GM21515 (cell line): ENCODE measurements at regions not wholly inside any gene's neighbourhood (a gene's known extent, or its start where the extent isn't known, plus 50 kb on each side); places are given as distances from the start of the nearest gene placed in this dataset.

ENCODE experiments used
- ATAC-seq: cut with Tn5 transposase; IDR thresholded peaks from one replicate; pipeline ENCODE4 v1.9.1; 2021; ENCODE audit not compliant: unreplicated experiment

DNA sequence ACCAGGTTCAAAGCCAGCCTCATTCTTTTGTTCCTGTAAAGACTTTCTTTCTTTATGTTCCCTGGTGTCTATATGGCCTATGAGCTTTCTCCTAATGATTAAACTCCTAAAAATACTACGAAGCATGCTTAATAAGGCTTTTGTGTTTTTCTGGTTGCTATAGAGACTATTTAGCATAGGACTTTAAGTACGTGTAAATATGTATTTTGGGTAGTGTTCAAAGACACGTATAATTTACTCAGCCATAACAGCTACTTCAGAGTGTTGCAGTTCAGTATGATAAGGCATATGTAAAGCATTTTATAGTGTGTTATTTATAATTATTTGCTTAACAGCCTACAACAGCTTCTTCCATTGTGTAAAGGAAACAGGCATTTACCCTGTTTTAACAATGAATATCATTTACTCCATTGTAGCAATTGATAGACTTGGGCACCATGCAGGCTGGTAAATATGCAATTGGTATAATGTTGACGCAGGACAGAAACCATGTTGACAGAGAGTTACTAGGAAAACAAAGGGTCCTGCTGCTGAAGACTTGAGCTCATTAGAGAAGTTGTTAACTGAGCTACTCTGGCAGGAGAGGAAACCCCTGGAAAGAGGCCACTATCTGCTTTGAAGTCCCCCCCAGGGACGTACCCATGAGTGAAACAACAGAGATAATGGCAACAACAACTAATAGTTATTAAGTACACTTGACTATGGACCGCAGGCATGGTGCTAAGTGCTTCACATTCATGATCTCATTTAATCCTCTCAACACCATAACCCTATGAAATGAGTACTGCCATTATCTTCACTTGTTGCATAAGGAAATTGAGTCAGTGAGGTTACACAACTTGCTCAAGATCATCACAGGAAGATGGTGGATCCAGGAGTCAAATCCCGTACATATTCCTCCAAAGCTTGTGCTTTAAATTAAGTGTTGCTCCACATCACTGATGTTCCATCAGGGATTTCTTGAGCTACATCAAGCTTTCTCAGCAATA lies 342.2 kb upstream of the DYNLRB2 start:
- ATAC-seq, result no peak

GRCh38 chr16:80197741-80198201 lies 343.0 kb upstream of the DYNLRB2 start:
- no peak for ATAC-seq

GRCh38 chr16:80191928-80192327 lies 348.9 kb upstream of the DYNLRB2 start:
- ATAC-seq, result no peak

DNA sequence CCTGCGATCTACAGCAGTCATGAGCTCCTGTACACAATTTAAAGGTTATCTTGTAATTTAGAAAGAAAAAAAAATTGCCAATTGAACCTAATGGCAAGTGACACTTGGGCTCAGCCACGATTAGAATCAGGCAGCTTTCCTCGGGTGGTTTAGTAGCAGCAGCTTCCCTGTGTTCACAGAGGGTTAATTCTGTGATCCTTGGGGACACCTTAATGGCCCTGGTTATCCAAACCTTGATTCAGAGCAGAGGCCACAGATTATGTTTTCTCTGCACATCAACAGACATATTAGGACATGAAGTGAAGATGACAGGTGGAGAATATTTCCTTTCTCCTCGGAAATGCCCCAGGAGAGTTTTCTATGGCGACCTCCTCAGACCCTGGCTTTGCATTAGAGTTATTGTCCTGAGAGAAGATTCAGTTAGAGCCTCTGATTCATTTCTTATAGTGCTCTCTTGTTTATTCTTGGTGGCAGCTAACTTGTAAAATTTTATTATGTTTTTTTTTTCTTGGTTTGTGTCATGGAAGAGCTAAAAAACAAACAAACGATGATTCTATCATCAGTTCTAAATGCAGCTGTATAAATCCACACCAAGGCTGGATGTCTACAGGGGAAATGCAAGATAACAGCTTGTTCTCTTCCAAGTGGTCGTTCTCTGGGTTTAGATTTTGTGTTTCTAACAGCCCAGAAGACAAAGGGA lies 351.2 kb upstream of the DYNLRB2 start:
- ATAC-seq, result no peak

DNA sequence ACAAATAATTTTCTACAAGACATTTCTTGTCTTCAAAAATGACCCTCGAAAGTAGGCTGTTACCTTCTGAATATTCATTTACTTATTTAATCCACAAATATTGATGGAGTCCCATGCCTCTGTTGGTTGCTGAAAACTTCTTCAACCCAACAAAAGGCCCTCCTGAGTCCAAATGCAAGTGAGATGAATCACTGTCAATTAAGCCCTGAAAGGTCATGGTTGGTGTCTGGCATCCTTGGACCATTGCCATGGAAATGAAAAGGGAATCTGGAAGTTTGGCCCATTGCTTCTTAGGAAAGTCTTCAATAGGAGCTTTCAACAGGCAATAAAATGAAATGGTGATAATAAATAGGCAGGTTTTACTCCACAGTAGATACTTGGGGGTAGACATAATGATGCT lies 364.7 kb upstream of the DYNLRB2 start:
- ATAC-seq, result no peak

DNA sequence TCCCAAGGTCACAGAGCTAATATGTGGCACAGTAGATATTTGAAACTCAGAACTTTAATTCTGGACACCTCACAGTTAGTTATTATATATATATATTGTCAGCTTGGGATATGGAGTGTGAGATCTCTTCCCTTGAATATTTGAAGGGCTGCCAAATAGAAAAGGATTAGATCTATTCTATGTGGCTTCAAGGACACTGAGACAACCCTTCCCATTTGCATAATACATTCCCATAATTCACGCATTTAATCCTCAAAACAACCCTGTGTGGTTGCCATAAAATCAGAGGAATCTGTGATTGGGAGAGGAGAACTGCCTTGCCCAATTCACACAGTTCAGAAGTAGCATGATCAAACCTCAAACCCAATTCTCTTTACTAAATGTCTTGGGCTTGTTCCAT lies 365.8 kb upstream of the DYNLRB2 start:
- ATAC-seq, result no peak

DNA sequence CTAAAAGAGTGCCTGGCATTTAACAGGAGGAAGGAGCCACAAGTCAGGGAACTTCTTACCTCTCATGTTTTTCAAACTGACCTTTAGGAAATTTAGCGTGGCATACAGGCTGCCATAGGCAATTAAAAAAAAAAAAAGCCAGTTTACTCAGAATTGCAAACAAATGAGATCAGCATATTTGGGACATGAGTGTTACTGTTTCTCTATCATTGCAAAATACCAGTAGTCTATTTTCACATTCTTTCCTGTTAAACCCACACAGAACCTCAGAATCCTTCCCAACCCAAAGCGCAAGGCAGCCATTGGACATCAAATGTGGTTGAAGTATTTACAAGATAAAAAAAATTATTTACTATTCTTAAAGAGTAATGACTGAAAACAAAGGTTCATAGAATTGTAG lies 366.4 kb upstream of the DYNLRB2 start:
- no peak for ATAC-seq

GRCh38 chr16:80171746-80172145 lies 369.0 kb upstream of the DYNLRB2 start:
- ATAC-seq, result no peak

GRCh38 chr16:80171199-80171598 lies 369.6 kb upstream of the DYNLRB2 start:
- no peak for ATAC-seq

DNA sequence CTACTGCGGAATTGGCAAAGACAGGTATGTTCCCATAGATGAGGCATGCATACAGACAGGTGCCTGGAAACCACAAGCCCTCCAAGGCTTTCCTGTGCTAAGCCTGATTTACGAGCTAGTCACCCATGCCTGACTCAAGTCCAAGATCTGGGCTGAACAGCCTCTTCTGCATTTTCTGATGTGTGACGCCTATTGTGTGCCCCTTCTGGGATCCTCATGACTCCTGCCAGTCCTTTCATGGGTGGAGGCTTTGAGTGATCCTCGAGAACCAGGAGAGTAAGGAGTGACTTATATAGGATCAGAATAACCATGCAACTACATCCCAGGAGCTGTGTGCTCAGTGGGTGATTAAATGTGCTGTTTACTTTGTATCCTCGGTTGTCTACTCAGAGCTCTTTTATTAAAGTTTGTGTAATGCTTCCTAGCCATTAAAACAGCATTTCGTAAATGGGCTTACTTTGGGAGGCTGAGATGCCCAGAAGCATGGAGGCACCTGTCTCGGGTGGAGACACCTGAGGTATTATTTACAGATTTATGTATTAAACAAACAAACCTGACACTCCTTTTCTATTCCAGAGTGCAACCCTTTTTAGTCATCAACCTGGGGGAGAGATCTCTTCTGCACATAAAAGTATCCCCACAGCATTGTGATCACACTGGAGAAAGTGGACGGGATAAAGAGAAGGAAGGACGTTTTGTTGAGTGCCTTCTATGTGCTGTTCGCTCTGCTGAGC lies 373.0 kb upstream of the DYNLRB2 start:
- ATAC-seq, result no peak

GRCh38 chr16:80166082-80166481 lies 374.7 kb upstream of the DYNLRB2 start:
- no peak for ATAC-seq

- no peak for ATAC-seq
Observed at GRCh38 chr16:80164966-80165550, 375.7 kb upstream of the DYNLRB2 start.

DNA sequence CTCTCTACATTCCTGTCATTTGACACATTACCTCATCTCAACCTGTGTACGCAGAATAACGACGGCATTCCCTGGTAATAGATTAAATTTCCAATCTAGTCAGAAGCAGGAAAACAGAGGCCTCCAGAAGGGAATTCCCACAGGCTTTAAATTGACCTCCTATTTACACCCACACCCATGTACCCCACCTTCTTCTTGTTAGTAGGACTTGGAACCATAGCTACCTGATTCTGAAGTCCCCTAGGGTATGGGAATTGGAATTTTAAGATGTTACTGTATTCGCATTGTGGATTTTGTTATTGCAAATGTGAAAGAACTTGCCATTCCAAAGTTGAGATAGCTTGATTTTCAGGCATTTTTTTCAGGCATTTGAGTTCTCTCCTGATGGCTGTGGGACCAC lies 377.5 kb upstream of the DYNLRB2 start:
- ATAC-seq, result no peak

GRCh38 chr16:80161799-80162739 lies 378.7 kb upstream of the DYNLRB2 start:
- ATAC-seq, result no peak

- ATAC-seq, result no peak
Observed at GRCh38 chr16:80158766-80159165, 382.0 kb upstream of the DYNLRB2 start.

DNA sequence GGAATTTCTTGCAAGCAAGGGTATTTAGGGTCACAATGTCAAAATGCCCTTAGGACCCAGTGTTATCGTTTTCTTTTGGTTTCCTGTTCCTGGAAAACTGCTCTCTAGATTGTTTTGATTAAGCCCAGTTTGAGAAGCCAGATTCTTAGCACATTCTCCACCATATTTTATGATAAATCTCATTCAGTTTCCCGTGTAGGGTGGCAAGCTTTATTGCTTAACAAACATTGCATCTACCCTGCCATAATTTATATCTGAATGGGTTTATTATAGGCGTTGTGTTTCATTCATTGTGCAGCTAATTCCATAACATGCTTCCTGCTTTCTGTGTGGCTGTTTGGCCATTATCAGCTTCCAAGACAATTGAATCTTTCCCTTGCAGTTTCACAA lies 389.1 kb upstream of the DYNLRB2 start:
- no peak for ATAC-seq

DNA sequence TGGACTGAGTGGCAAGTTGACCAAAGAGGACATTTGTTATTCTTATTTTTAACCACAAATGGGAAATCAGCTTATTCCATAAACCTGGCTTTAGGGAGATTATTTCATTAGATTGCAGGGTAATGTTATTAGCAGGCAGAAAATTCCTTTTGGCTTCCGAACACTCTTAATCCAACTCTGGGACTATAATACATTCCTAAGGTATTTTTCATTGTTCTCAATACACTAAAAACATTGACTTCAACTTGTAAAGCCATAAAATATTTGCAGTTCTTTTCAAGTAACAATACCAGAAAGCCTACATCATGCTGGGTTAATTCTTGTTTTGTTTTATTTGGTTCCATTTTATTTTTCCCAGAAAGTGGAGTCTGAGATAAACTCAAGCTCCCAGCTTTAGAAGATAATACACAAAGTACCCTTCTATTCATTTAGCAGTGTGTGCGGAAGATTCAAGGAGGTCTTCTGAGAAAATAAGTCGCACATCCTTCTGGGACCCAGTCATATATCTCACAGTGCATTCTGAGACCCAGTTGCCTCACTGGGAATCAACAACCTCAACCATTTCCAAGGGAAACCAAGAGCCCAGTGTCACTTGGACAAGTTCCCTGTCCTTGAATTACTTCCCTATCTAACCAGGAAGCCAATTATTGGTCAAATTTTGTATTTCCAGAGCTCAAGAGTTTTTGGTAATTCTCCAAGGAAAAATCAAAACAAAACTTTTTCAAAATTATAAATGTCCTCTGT lies 389.6 kb upstream of the DYNLRB2 start:
- ATAC-seq, result no peak

GRCh38 chr16:80148826-80149225 lies 392.0 kb upstream of the DYNLRB2 start:
- ATAC-seq, result no peak

DNA sequence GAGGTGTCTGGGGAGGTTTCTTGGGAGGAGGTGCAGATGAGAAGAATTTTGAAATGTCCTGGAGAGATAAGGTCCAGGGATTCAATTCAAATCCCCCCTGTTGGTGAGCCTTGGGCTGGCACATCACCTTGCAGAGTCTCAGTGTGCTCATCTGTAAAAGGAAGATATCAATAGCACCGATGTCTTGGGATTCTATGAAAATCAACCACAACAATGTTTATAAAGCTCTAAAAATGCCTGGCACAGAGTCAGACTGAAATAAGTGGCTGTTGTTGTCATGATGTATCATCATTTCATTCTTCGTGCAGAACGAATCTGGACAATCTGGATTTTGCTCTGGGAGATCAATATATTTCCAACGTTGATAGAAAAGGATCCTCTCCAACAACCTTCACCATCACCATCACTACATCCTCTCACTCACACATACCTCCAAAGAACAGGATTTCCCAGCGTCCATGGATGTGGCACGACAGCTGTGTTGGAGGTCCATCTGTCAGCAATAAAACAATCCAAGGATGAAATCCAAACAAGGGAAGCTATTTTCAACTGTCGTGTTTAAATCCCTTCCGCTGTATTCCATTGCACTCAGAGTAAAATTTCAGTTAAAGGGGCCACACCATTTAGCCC lies 393.7 kb upstream of the DYNLRB2 start:
- no peak for ATAC-seq
